HG03108 (cell line): ENCODE measurements at regions not wholly inside any gene's neighbourhood (a gene's known extent, or its start where the extent isn't known, plus 50 kb on each side); places are given as distances from the start of the nearest gene placed in this dataset.

ENCODE experiments used
- ATAC-seq: cut with Tn5 transposase; IDR thresholded peaks from one replicate; pipeline ENCODE4 v1.9.1; 2021; ENCODE audit warnings: moderate library complexity; ENCODE audit not compliant: unreplicated experiment

- ATAC-seq = no peak
Measured at GRCh38 chr9:103755441-103755840, 338.7 kb upstream of the SMC2 start.

DNA sequence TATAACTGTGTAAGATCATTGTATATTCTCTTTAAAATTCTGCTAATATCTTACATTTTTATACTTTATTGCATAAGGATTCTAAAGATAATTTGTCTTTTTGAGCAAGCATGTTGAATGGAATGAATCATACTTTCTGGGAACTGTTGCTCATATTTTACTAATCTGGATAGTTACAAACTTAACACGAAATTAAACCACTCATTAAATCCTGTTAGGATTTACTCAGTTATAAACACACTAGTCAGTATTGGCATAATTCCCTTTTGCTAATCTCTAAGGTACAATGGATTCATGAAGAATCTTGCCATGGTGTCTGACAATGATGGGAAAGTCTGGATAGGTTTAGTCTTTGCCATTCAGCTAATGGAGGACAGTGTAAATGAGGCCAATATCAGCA is 338.1 kb upstream of the SMC2 start:
- no peak for ATAC-seq

DNA sequence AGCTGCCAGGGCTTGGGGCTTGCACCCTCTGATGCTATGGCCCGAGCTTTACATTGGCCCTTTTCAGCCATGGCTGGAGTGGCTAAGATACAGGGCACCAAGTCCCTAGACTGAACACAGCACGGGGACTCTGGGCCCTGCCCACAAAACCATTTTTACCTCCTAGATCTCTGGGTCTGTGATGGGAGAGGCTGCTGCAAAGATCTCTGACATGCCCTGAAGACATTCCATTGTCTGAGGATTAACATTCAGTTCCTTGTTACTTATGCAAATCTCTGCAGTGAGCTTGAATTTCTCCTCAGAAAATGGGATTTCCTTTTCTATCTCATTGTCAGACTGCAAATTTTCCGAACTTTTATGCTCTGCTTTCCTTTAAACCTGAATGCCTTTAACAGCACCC is 337.0 kb upstream of the SMC2 start:
- no peak for ATAC-seq

DNA sequence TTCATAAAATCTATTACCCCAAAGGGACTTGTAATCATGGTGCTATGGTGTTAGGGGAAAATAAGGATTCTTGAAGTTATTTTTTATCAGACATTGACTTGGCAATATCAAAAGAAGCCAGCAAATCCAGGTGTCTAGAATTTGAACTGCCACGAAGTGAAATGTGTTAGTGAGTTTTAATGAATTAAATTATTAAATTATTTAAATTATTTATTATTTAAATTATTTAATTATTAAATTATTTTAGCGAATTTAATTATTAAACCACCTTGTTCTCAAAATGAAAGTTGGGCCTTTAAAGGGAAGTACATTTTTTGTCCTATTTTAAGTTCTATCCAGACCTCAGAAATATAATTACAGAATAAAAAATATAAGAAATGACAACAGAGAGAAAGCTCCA is 332.6 kb upstream of the SMC2 start:
- ATAC-seq = no peak

GRCh38 chr9:103789686-103790085 is 304.4 kb upstream of the SMC2 start:
- ATAC-seq = peak; percentile 81

- ATAC-seq = peak; percentile 100
Measured at GRCh38 chr9:103798620-103799019, 295.5 kb upstream of the SMC2 start.

DNA sequence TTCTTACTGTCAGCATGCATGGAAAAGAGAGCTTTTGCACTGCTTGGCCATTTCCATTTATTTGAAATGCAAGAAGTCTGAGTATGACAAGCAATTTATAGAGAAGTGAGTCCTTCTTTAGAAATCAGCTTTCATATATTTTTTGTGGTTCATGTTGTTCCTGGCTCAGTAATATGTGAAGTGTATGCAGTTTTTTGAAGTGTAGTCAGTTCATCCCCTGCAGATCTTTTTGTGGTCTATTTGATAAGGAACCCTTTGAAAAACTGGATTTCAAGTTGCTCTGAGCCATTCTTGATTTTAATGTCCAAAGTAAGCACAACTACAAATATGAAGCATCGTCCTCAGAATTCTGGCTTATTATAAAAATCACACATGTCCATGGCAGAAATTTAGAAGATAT is 294.1 kb upstream of the SMC2 start:
- ATAC-seq = no peak

- ATAC-seq = no peak
Measured at GRCh38 chr9:103802068-103802467, 292.0 kb upstream of the SMC2 start.

- ATAC-seq = no peak
Measured at GRCh38 chr9:103803245-103803644, 290.9 kb upstream of the SMC2 start.

DNA sequence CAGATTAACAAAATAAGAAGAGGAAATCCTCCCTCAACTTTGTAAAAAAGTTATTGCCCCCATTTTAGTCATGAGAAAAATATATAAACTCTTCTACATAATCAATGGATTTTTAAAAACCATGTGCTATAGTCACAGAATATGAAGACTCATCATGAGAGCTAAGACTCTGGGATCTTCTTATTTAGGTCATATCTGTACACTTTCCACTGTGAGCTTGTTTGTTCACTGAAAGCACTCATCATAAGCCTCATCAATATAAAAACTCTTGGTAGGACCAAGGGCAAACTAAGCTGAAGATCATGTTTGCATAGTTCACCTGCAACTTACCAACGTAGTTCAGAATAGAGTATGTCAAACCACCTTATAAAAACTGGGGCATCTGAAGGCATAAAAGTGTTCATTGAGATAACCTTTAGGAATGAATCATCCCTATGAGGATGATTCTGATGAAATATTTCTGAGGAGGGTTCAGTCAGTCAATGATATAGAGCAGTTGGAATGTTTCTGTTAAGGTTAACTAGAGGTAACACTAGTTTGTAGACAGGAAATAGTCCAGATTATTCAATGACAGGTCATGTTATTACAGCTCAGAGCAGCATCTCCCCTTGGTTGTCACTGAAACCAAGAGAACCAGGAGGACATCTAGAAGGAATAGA is 289.9 kb upstream of the SMC2 start:
- ATAC-seq = no peak

- no peak for ATAC-seq
Measured at GRCh38 chr9:103809745-103810144, 284.4 kb upstream of the SMC2 start.

GRCh38 chr9:103811462-103811861 is 282.6 kb upstream of the SMC2 start:
- ATAC-seq = no peak

DNA sequence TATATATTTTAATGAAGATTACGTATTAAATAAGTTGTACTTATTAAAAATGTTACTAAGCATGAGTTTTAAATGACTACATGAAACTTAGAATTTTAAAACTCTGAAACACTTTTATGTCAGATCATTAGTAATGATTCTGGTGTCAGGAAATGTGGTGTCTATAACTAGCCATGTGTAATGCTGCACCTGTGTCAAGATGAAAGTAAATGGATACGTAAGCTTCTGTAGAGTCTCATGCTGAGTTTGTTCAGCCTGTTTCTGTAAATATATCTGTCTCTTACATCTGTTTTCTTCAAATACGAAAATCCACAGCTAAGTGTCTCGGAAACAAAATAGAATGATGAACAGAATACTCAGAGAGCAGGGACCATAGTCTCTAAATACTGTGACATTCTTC is 278.0 kb upstream of the SMC2 start:
- ATAC-seq = no peak

GRCh38 chr9:103819936-103820335 is 274.2 kb upstream of the SMC2 start:
- no peak for ATAC-seq

DNA sequence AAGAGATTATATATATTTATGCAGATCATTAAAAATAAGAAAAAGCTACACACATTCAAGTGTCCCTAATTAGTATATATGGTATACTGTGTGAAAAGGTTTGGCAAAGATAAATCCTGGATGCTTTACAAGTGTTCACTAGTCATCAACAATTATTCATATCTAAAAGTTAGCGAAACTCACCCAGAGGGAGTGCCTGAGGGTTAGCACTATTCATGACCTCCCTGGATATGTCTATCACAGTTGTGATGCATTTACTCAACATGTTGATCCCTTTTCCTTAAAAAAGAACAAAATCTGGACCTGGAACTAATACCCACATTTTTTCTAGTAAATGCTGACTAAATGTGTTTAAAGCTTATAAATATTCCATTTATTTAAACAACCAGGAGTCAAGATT is 273.0 kb upstream of the SMC2 start:
- ATAC-seq = no peak

- no peak for ATAC-seq
Measured at GRCh38 chr9:103837940-103838339, 256.2 kb upstream of the SMC2 start.

DNA sequence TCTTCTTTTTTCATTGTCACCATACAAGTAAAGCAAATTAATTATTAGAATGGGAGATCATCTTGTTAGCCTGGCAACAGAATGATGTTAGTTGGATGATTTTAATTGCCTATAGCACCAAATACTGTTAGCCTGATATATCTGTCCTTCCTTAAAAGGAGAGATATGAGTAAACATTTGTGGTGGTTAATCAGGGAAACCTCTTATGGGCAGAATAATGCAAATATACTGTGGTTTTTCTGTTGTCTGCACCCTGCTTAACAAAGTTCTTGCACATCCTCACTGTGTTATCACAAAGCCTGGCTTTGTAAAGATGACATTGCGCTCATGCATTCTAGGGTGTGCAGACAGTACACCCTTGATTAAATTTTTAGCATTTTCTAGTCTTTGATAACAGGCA is 254.9 kb upstream of the SMC2 start:
- no peak for ATAC-seq

GRCh38 chr9:103867886-103868285 is 226.2 kb upstream of the SMC2 start:
- no peak for ATAC-seq

- no peak for ATAC-seq
Measured at GRCh38 chr9:103872811-103873210, 221.3 kb upstream of the SMC2 start.

DNA sequence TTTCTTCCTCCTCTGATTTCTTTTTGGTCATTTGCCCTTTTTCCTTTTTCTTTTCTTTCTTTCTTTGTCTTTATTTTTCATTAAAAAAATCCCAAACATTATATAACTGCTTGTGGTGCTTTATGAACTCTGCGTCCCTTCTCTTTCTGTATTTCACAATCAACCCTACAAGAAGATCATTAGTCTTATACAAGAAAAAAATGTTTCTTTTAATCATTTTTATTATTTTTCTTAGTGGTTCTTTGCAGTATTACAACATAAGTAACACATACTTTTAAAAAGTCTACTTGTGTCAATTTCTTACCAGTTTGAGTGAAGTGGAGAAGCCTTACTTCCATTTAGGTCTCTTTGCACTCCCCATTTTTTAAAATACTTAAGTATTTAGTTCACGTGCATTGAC is 212.7 kb upstream of the SMC2 start:
- ATAC-seq = no peak

- no peak for ATAC-seq
Measured at GRCh38 chr9:103889989-103890388, 204.1 kb upstream of the SMC2 start.

- no peak for ATAC-seq
Measured at GRCh38 chr9:103894184-103894583, 199.9 kb upstream of the SMC2 start.

DNA sequence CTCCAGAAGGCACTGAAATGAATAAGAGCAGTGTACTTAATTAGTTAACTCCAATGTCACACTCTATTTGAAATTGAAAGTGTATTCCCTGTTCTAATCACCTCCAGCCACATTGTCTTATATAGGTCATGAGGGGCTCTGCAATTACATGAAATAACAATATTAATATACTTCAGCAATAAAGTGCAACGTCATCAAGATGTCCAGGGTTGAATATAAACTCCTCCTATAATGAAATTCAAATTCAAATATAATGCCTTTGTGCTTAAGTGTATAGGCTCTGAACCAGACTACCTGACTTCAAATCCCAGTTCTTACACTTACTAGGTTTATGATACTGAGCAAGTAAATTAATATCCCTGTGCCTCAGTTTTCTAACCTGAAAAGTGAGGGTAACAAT is 195.6 kb upstream of the SMC2 start:
- no peak for ATAC-seq

DNA sequence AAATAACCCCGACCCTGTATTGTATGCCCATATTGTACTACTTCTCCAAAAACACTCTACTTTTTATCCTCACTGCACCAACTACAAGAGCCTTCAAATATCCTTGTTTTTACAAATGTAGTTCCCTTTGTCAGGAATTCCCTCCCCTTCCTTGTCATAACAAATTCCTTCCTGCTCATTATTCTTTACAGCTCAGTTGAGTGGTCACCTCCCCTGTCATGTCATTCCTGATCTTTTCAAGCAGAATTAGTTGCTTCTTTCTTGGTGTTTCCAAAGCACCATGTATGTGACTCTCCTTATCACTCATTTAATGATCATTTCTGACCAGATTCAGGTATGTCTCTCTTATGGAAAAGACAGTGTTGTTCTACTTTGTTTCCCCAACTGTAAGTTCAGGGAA is 194.2 kb upstream of the SMC2 start:
- ATAC-seq = no peak
